ENCODE measurements at regions not wholly inside any gene's neighbourhood (a gene's known extent, or its start where the extent isn't known, plus 50 kb on each side); places are given as distances from the start of the nearest gene placed in this dataset.

DNA sequence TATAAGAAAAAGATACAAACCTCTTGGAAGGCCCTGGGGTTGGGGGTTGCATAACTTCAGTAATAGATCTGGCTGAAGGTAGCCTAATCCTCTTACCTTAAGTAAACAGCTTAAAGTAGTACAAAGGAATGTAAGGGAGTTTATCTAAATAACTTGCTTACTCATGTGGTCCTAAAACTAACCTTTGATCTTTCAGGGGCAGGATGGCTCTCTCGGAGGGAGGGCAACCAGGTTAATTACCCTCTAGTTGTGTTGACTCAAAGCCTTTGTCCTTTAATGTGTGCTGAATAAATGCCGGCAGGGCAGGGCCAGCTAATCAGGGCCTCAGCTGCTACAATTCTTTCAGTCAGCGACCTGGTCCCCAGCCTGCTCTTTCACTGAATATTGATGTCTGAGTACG, 822.0 kb upstream of the SLIT2 start:
- TF ChIP-seq CTCF (IDR thresholded peaks at IDR 0.05 in 8 of 11, conservative IDR thresholded peaks at IDR 0.05 in 3 of 11) (no peak), POLR2A (IDR thresholded peaks at IDR 0.05) (no peak), POLR2AphosphoS5 (IDR thresholded peaks at IDR 0.05) (no peak)
